HEK293 (cell line): ENCODE measurements at regions not wholly inside any gene's neighbourhood (a gene's known extent, or its start where the extent isn't known, plus 50 kb on each side); places are given as distances from the start of the nearest gene placed in this dataset.

ENCODE experiments used
- CTCF ChIP-seq: fragments of 450-650 bp; formaldehyde crosslinking; IDR thresholded peaks from 2 replicates; pipeline ENCODE4 v1.5.1; 2016; ENCODE audit warnings: missing biosample characterization, missing genetic modification characterization
- INSM2 ChIP-seq: fragments of 450-650 bp; formaldehyde crosslinking; IDR thresholded peaks from 2 replicates; pipeline ENCODE4 v1.5.1; 2016; ENCODE audit warnings: missing biosample characterization, missing genetic modification characterization
- KLF1 ChIP-seq: fragments of 450-650 bp; formaldehyde crosslinking; IDR thresholded peaks from 2 replicates; pipeline ENCODE4 v1.5.1; 2016; ENCODE audit warnings: missing biosample characterization, missing genetic modification characterization
- REPIN1 ChIP-seq: fragments of 450-650 bp; formaldehyde crosslinking; IDR thresholded peaks from 2 replicates; pipeline ENCODE4 v1.5.1; 2017; ENCODE audit warnings: missing biosample characterization, missing genetic modification characterization, low read depth
- TCF7L2 ChIP-seq: IDR thresholded peaks from 2 replicates; pipeline ENCODE4 v1.6.1; 2011; ENCODE audit warnings: low read depth, mild to moderate bottlenecking, inconsistent platforms, low read length, moderate library complexity, borderline replicate concordance
- ZBTB11 ChIP-seq: fragments of 450-650 bp; formaldehyde crosslinking; conservative IDR thresholded peaks from 2 replicates; pipeline ENCODE4 v1.5.1; 2016; ENCODE audit warnings: low read depth, missing biosample characterization, missing genetic modification characterization
- ZNF140 ChIP-seq: fragments of 450-650 bp; formaldehyde crosslinking; IDR thresholded peaks from 2 replicates; pipeline ENCODE4 v1.5.1; 2016; ENCODE audit warnings: missing biosample characterization, missing genetic modification characterization
- ZNF37A ChIP-seq: fragments of 450-650 bp; IDR thresholded peaks from 2 replicates; pipeline ENCODE4 v1.5.1; 2018; ENCODE audit warnings: missing biosample characterization, missing genetic modification characterization
- ZNF621 ChIP-seq: fragments of 450-650 bp; formaldehyde crosslinking; IDR thresholded peaks from 2 replicates; pipeline ENCODE4 v1.5.1; 2017; ENCODE audit warnings: missing biosample characterization, missing genetic modification characterization
- ZNF670 ChIP-seq: fragments of 450-650 bp; formaldehyde crosslinking; IDR thresholded peaks from 2 replicates; pipeline ENCODE4 v1.5.1; 2016; ENCODE audit warnings: missing biosample characterization, missing genetic modification characterization, low read depth
- ZNF707 ChIP-seq: fragments of 450-650 bp; formaldehyde crosslinking; IDR thresholded peaks from 2 replicates; pipeline ENCODE4 v1.5.1; 2016; ENCODE audit warnings: missing biosample characterization, missing genetic modification characterization
- ZNF776 ChIP-seq: fragments of 450-650 bp; formaldehyde crosslinking; IDR thresholded peaks from 2 replicates; pipeline ENCODE4 v1.5.0; 2017; ENCODE audit warnings: missing biosample characterization, missing genetic modification characterization, borderline replicate concordance

- TF ChIP-seq ZBTB11 (tag by site-specific recombination), result no peak
- no peak for TF ChIP-seq CTCF
- TF ChIP-seq ZNF621 (tag by site-specific recombination), result no peak
- TF ChIP-seq TCF7L2, result no peak
- no peak for TF ChIP-seq ZNF140
- no peak for TF ChIP-seq REPIN1 (tag by site-specific recombination)
- no peak for TF ChIP-seq ZNF776 (tag by site-specific recombination)
- TF ChIP-seq INSM2 (tag by site-specific recombination), result no peak
- no peak for TF ChIP-seq ZNF670 (tag by site-specific recombination)
- TF ChIP-seq KLF1 (tag by site-specific recombination), result no peak
- TF ChIP-seq ZNF707 (tag by site-specific recombination), result no peak
- TF ChIP-seq ZNF37A, result no peak
Observed at GRCh38 chr9:87810008-87810407, 72.7 kb upstream of the SPATA31E1 start.
